HG03095 (cell line): ENCODE measurements at regions not wholly inside any gene's neighbourhood (a gene's known extent, or its start where the extent isn't known, plus 50 kb on each side); places are given as distances from the start of the nearest gene placed in this dataset.
"Not testable (repeated sequence)": the region's sequence is repeated elsewhere in the genome, so short reads cannot be mapped to it uniquely, and the experiment has no call there.

Experiments
- ATAC-seq: cut with Tn5 transposase; IDR thresholded peaks from one replicate; pipeline ENCODE4 v1.9.1; 2021; ENCODE audit warnings: moderate library complexity; ENCODE audit not compliant: unreplicated experiment

GRCh38 chr5:124203303-124203702, 543.1 kb downstream of the ZNF608 start:
- no peak for ATAC-seq

GRCh38 chr5:124200381-124200780, 546.1 kb downstream of the ZNF608 start:
- no peak for ATAC-seq

DNA sequence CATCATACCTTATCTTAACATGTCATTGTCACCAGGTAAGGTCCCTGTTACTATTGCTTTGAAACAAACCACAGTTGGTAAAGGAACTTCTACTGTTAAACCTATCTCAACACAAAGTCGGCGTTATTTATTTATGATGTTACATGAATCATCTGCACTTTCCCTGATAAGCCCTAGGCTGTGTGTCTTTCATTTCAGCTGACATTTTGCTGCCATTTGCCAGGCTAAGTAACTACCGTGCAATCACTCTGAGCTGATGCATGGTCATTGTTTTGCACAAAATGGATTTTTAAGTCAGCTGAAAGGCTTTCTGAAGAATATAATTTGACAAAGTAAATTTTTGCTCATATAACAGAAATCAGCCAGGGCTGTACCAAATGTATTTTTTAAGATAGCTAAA, 546.5 kb downstream of the ZNF608 start:
- no peak for ATAC-seq

DNA sequence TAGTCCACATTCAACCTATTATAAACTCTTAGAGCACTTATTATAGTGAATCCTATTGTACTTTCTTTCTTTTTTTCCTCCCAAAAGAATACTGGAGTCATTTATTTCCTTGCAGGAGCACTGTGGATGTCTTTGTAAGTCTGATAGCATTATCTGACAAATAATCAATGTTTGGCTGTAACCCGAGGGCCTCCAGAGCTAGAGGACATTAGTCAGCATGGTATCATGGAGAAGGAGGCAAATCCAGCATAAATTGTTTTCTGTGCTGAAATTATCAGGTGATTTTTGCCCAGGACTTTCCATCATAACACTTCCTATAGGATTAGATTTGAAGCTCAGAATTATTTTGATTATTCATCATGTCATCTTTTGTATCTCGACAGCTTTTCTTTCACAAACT, 551.0 kb downstream of the ZNF608 start:
- no peak for ATAC-seq

- no peak for ATAC-seq
Measured at GRCh38 chr5:124194282-124194681, 552.2 kb downstream of the ZNF608 start.

DNA sequence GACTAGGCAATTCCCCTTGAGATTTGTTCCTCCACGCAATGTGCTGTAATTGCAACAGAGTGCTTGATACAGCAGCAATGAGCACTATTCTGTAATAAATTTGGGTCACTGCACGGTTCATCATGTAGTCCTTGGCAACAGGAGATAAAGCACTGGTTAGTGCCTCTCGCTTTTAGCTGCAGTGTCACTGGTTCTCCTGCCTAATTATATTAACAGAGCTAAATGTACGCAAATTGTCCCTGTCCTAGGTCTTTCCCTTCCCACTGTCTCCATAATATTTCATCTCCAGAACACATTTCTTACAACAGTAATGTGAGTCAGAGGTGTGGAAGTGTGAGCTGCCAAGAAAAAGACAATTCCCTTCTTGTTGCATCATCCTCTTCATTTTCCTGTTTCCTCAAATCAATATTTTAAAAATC, 553.1 kb downstream of the ZNF608 start:
- no peak for ATAC-seq

GRCh38 chr5:124192716-124193115, 553.7 kb downstream of the ZNF608 start:
- no peak for ATAC-seq

GRCh38 chr5:124185716-124186115, 560.7 kb downstream of the ZNF608 start:
- no peak for ATAC-seq

DNA sequence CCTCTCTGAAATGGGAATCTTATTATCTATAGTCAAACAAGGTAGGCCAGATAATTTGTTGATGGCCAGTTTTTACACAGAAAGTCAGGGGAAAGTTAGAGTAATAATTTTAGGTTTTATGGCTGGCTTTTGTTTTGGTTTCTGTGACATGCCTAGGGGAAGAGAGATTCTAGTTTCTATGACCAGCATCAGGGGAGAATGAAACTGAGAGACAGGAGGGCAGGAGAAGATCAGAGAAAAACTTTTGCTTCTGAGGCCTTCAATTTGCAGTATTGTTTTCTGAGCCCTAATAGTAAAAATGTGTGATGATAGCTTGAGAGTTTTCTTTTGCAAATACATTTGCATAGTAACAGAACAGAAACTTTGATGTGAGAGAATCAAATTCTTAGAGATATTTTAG, 564.3 kb downstream of the ZNF608 start:
- ATAC-seq, result no peak

DNA sequence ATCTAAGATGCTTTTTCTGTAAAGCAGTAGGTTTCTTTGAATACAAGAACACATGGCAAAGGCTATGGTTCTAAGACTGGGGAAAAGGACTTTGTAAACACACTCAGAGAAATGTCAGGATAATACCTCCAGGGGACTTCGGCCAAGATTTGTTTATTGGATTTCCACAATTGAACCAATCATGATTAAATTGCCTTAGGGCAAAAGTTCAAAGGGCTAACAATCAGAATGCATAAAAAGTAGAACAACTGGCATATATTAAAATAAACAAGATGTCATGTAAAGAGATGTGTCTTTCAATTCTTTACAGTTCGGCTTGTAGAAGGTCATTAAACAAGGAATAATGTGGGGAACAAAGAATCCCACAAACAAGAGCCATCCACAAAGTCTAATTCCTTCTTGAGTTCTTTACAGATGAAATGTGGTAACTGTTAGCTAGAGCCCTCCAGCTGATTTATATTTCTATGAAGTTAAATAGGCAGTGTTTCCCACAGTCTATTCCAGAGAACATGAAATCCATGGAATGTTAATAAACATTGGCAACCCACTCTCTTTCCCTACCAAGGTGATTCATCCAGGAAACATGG, 565.5 kb downstream of the ZNF608 start:
- no peak for ATAC-seq

DNA sequence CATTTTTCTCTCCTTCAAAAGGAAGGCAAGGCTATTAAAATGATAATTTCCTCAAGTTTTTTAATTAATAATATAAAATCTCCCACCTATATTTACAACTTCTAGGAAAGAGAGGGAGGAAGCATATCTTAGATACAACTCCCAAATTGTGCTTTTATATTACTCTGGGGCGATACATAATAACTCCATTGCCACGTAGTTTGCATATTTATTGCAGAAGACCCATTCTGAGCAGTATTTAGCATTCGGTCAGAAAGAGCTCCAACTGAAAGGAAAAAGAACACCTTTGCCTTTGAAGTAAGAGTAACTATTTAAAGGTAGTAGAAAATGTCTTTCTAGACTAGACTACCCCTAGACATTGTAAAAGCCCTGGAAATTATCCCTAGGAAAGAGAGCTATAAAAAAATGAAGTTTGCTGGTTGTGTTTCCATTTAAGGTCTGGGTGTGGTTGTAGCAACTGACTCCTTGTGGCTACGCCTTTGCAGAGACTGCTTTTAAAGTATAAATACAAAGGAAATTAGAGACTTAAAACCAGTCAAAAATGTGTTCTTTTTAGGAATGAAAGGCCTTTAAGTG, 566.1 kb downstream of the ZNF608 start:
- no peak for ATAC-seq

GRCh38 chr5:124179819-124180218, 566.6 kb downstream of the ZNF608 start:
- ATAC-seq, result no peak

- ATAC-seq, result no peak
Measured at GRCh38 chr5:124178050-124178449, 568.4 kb downstream of the ZNF608 start.

DNA sequence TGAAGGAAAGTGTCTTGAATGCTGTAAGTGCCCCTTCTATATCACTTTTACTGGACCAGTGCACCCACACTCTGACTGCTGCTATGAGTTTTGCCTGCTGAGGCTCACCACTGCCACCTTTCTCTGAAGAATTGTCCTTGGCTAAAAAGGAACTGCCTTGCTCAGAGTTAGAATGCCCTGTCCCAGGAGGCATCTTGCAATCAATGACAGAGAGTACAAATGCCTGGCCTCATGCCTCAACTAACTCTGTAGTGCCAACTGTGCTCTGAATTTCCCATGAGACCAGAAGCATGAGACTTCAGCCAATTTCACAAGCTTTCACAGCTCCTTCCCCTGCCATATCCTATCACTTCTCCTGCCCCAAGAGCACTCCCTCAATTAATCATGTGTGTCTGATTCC, 569.7 kb downstream of the ZNF608 start:
- ATAC-seq, result no peak

DNA sequence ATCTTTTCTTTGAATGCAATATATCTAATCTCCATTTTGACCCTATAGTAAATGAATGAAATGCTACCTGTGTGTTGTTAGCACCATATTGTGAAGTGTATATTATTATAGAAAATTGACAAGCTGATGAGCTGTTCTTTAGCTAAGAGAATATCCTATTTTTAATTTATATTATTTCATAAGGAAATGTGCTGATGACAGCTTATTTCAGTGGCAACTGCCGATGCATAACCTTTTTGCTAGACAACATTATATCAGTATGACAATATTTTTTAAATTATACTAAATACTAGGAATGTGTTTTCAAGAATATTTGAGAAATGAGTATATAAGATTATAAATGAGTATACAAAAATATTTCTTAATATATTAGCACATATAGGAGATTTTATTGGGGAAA, 573.1 kb downstream of the ZNF608 start:
- ATAC-seq, result no peak

DNA sequence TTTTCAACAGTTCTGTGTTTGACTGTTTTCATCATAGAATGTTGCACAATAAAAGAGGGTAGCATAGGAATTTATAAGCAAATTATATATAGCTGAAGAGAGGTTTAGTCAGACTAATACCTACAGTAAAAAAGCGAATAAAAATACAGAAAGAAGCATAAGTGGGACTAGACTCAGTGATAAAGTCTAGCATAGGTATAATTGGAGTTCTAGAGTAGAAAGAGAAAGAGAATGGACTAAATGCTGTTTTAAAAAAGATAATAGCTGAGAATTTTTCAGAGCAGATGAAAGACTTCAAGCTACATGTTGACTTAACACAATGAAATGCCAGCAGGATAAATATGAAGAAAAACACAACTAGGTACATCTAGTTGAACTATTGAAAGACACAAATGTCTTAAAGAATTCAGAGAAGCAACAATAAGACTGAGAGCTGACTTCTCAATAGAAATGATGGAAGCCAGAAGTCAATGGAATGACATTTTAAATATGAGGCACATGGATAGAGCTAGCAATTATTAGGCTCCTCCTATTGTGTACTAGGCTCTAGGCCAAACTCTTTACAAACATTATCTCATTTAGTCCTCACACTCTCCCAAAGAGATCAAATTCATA, 573.9 kb downstream of the ZNF608 start:
- ATAC-seq, result no peak

DNA sequence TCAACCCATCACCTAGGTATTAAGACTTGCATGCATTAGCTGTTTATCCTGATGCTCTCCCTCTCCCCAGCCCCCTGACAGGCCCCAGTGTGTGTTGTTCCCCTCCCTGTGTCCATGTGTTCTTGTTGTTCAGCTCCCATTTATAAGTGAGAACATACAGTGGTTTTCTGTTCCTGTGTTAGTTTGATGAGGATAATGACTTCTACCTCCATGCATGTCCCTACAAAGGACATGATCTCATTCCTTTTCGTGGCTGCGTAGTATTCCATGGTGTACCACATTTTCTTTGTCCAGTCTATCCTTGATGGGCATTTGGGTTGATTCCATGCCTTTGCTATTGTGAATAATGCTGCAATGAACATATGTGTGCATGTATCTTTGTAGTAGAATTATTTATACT, 578.3 kb downstream of the ZNF608 start:
- ATAC-seq, result not testable (repeated sequence)

- no peak for ATAC-seq
Measured at GRCh38 chr5:124162767-124163532, 583.5 kb downstream of the ZNF608 start.

- ATAC-seq, result no peak
Measured at GRCh38 chr5:124161266-124161665, 585.2 kb downstream of the ZNF608 start.

GRCh38 chr5:124160265-124160664, 586.2 kb downstream of the ZNF608 start:
- no peak for ATAC-seq

DNA sequence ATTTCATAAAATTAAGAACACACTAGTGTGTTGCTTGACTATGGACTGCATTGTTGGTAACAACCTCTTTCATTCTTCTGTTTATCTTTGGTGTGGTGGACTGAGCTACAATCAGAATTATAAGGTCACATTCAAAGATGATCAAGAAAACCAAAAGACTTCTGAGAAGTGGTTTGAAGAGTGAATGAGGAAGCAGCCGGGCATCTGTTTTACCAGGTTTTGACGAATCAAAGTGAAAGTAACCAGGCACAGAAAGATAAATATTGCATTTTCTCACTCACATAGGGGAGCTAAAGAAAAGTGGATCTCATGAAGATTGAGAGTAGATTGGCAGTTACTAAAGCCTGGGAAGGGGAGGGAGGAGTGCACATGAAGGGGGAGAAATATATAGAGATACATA, 589.1 kb downstream of the ZNF608 start:
- ATAC-seq, result no peak

GRCh38 chr5:124156415-124156996, 589.9 kb downstream of the ZNF608 start:
- no peak for ATAC-seq
